GM10248 (cell line): ENCODE measurements at regions not wholly inside any gene's neighbourhood (a gene's known extent, or its start where the extent isn't known, plus 50 kb on each side); places are given as distances from the start of the nearest gene placed in this dataset.

Source experiments
- CTCF ChIA-PET: fragments of 300-600 bp; sonication (Branson Sonifier 250); formaldehyde crosslinking; extraction: SDS; loops from one replicate; lab custom pipeline; 2021; ENCODE audit warnings: antibody characterized with exemption; lab: Yijun Ruan, JAX
- POLR2A ChIA-PET: fragments of 350-650 bp; sonication (Branson Sonifier 250); formaldehyde crosslinking; extraction: SDS; loops from one replicate; lab custom pipeline; 2020; ENCODE audit warnings: antibody characterized with exemption; lab: Yijun Ruan, JAX
- DNase-seq: peaks from one replicate; pipeline ENCODE4 v3.0.0; 2012; ENCODE audit errors: extremely low spot score
- TF ChIP-seq, protein P1 (sequence below): IDR thresholded peaks from 2 replicates; pipeline ENCODE4 v1.5.1; 2012; ENCODE audit warnings: mild to moderate bottlenecking, low read depth; ENCODE audit errors: extremely low read depth, missing control alignments, control extremely low read depth

DNA sequence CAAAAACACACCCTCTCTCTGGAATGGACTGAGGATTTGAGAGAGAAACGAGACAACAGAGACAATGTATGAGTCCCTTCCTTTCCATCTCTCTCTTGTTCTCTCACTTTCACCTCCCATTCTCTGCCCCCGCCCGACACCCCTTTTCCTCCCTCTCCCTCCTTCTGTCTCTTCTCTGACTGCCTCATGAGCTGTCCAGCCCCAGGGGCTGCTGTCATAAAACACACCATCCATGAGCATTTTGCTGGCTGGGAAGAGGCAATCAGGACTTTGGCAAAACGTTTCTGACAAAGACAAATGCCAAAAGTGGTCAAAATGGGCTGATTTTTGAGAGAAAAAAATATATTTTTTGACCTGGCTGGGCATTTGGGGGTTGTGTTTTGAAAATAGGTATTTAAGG is 377.2 kb downstream of the EN1 start:
- TF ChIP-seq, protein P1, sequence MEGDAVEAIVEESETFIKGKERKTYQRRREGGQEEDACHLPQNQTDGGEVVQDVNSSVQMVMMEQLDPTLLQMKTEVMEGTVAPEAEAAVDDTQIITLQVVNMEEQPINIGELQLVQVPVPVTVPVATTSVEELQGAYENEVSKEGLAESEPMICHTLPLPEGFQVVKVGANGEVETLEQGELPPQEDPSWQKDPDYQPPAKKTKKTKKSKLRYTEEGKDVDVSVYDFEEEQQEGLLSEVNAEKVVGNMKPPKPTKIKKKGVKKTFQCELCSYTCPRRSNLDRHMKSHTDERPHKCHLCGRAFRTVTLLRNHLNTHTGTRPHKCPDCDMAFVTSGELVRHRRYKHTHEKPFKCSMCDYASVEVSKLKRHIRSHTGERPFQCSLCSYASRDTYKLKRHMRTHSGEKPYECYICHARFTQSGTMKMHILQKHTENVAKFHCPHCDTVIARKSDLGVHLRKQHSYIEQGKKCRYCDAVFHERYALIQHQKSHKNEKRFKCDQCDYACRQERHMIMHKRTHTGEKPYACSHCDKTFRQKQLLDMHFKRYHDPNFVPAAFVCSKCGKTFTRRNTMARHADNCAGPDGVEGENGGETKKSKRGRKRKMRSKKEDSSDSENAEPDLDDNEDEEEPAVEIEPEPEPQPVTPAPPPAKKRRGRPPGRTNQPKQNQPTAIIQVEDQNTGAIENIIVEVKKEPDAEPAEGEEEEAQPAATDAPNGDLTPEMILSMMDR, result no peak
- POLR2A ChIA-PET, result no interaction called here
- DNase-seq, result no peak
- CTCF ChIA-PET, result no interaction called here

DNA sequence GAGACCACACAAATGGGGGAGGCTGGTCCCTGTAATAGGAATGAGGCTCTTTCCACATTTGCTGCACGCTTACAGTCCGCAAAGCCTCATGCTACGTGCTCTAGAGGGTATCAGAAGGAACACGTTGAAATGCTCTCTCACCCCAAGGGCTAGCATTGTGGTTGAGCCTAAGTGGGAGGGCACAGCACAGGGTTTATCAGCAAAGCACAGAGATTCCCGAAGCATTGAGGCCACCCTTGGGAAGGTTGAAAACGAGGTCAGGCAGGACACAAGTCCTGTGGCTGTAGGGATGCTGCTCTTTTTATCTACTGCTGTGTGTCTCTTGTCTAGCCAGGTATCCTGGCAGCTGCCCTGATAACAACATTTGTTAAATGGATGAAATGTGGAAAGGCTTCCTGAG is 378.3 kb downstream of the EN1 start:
- ChIA-PET CTCF (interaction anchor here (1.1 kb wide), 1 partner anchor 14 kb away, joined by 3 read pairs; no protein-coding TSS in a partner anchor), POLR2A (no interaction called here)
- no peak for DNase-seq
- TF ChIP-seq, protein P1, result no peak

DNA sequence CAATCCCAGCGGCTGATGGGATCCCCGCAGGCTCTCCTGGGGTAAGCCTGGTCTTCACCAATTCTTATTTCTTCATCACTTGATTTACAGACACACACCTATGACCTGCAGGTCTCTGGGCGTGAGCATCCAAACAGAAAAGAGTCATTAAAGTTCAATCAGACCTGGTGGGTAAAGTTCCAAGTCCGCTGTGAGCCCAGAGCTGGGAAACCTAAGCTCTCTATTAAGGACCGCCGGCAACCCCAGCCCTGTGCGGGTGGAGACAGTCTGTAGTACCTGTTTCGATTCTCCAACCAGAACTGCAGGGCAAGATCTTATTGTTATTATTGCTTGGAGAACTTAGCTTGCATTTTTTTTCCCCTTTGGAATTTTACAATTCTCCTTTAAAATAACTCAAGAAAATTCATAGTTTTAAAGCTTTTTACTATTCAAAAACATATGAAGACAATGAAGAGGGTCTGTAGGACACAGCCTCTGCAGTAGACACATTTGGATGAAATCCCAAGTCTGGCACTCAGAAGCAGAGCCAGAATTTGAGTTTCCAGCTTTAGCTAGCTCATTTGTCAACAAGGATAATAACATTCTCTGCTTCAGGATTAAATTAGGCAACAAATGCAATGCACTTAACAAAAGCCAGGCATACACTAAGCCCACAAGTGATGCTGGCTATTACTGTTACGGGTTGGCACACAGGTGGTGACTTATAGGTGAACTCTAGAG is 376.4 kb downstream of the INSIG2 start:
- ChIA-PET CTCF (no interaction called here), POLR2A (no interaction called here)
- TF ChIP-seq, protein P1, result no peak
- DNase-seq, result no peak

DNA sequence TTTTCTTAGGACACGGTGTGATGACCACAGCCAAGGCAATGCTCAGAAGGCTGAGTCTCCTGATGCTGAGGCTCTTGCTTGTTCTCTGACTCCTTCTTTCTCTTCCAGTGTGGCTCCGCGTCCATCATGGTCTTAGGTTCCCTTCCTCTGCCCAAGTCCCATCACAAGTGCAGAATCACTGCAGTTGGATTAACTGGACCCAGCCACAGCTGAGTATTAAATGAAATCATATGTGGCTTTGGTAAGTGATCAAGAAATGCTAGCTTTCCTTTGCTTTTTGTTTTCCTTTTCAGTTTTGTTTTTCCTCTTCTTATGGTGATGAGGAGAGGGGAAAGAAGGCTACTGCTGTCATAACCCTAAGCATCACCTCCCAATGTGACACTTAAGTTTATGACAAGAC is 375.8 kb downstream of the INSIG2 start:
- DNase-seq, result no peak
- POLR2A ChIA-PET, result no interaction called here
- CTCF ChIA-PET, result interaction anchor here (0.7 kb wide), 1 partner anchor 18 kb away, joined by 3 read pairs; no protein-coding TSS in a partner anchor
- TF ChIP-seq, protein P1, result no peak

DNA sequence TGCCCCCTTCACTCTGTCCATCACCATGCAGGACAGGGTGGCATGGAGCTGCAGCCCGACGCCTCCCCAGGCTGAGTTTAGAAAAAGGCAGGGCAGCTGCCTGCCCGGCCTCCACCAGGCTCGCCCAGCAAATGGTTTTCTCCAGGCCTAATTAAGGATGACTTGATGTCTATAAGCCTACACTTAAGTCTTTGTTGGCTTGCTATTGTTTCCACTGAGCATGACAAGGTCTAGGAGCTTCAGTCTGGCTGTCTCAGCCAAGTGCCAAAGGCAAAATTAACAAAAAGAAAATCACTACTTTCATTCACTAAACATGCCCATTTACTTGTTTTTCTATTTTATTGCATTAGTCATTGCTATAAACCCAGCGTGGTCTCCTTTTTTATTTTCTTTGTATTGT is 372.2 kb downstream of the INSIG2 start:
- POLR2A ChIA-PET, result no interaction called here
- DNase-seq, result no peak
- TF ChIP-seq, protein P1, result no peak
- CTCF ChIA-PET, result no interaction called here

DNA sequence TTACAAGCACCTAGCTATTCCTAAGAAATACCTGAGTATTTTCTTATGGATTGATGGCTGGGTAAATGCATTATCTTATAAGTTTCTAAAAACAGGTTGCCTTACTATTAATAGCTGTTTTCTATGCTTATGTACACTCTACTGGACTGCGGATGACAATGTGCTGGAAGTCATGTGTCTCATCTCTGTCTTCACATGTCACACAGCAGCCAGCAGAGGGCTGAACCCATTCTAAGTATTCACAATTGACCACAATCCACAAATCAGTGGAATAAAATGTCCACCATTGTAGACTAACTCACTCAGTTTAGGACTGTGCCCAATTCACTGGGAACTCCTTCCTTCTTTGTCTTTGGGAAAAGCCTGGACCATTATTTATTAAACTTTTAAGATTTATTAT is 371.2 kb downstream of the INSIG2 start:
- ChIA-PET CTCF (no interaction called here), POLR2A (no interaction called here)
- DNase-seq, result no peak
- TF ChIP-seq, protein P1, result no peak
